Dermis blood vessel endothelial cell (primary cell): ENCODE measurements at regions not wholly inside any gene's neighbourhood (a gene's known extent, or its start where the extent isn't known, plus 50 kb on each side); places are given as distances from the start of the nearest gene placed in this dataset.
"Not testable (repeated sequence)": the region's sequence is repeated elsewhere in the genome, so short reads cannot be mapped to it uniquely, and the experiment has no call there.

Source experiments
- DNase-seq: peaks from one replicate; pipeline ENCODE4 v3.0.0; 2010

- peak; percentile 76 for DNase-seq
Measured at GRCh38 chr18:55763805-55764204, 175.8 kb upstream of the TCF4 start.

GRCh38 chr18:55763298-55763697, 175.3 kb upstream of the TCF4 start:
- DNase-seq, result peak; percentile 54

- DNase-seq, result no peak
Measured at GRCh38 chr18:55762424-55762823, 174.4 kb upstream of the TCF4 start.

DNA sequence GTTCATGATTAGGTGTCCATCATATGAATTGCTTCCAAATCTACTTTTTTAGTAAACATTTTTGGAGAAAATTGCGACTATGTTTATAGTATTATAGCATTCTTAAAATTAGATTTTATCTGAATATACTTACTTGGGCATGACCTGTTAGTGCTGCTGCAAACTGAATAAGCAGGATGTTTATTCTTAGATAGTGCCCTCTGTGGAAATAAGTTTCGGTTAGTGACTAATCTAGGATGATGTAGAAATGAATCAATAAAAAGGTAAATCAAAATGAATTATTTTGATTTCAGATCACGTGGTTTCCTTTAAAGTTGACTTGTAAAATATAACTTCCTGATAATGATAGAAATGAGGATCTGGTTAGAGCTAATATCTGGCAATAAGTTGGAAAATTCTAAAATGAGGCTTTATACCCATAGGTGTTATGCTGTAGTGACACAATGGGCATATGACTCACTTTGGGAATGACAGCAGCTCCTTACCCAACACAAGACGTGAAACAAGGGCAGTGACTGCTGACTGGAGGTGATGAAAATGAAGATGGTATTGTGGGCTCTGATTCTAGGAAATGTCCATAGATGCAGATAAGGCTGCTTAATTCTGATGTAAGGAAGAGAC, 165.8 kb upstream of the TCF4 start:
- DNase-seq, result peak; percentile 18

GRCh38 chr18:55751476-55751875, 163.5 kb upstream of the TCF4 start:
- no peak for DNase-seq

DNA sequence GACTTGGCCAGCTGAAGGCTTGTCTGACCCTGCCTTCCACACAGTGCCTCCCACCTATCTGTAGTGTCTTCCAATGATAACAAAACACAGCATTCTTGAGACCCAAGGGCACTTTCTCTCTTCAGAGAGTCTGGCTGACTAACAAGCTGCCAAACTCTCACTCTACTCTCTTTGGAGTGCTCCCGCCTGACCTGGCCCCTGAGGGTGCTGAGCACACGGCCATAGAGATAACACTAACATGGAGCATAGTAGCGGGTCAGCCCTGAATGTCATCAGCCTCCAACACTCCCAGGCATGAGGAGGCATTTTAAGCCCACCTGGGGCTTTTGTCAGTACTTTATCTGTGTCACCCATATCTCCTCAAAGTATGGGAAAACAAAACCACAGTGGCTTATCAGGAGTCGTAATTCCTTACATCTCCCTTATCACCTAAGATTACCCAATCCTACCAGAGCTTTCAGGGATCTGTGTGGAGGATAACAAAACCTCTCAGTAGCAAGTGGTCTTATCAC, 160.3 kb upstream of the TCF4 start:
- DNase-seq, result no peak

DNA sequence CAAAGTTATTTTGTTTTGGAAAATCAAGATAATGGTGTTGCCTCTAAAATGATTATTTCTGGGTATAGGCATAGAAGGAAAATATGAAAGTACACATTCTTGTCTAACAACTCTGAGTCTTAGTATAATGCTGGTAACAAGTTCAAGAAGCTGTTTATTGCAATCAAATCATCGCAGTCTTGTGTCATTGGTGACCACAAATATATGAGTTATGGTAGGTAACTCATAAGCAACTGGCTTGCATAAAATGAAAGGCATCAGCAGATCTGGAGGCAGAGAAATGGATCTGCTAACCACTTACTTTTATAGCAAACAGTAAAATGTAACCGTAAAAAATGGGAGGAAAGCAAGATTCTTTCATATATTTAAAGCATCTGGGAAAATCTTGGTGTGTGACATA, 156.2 kb upstream of the TCF4 start:
- DNase-seq, result no peak

GRCh38 chr18:55743736-55744135, 155.7 kb upstream of the TCF4 start:
- DNase-seq, result no peak

DNA sequence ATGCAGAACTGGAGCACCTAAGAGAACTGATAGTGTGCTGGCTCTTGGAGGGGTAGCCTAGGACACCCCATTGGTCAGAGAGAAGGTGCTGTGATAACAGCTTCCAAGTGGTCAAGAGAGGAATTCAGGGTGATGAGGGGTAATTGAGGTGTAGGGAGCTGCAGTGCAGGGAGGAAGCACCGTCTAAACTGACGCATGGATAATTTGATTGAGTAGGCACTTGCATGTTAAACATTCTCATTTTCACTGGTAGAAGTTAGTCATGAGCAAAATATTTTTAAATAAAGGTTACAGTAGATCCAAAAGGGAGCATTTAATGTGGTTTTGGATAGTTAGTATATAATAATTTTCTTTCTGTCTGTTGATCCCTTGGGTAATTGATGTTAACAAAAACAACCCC, 155.1 kb upstream of the TCF4 start:
- no peak for DNase-seq

- no peak for DNase-seq
Measured at GRCh38 chr18:55739488-55739887, 151.5 kb upstream of the TCF4 start.

DNA sequence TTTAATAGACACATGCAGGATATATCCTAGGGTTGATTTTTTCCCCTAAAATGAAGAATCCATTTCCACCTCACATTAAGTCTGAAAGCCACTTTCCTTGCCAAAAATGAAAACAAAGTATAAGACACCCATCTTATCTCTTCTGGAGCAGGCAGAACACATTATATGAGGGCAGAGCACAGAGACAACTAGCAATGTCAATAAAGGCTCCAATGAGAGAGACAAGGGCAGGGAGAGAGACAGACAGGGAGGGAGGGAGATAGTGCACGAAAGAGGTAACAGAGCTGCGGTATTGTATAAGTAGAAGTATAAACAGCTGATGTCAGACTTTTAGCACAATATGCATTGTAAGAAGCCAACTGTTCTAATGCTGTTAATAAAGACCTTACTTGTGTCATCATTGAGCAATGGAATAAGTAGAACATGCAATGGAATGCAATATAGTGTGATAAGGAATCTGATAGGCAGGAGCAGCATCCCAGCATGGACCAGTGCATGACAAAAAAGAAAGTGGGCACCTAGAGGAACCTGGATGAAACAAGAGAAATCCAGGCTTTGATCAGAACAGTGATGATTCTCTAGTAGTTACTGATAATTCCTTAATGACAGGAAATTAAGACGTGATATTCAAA, 150.6 kb upstream of the TCF4 start:
- no peak for DNase-seq

GRCh38 chr18:55737781-55738468, 149.9 kb upstream of the TCF4 start:
- DNase-seq, result no peak

DNA sequence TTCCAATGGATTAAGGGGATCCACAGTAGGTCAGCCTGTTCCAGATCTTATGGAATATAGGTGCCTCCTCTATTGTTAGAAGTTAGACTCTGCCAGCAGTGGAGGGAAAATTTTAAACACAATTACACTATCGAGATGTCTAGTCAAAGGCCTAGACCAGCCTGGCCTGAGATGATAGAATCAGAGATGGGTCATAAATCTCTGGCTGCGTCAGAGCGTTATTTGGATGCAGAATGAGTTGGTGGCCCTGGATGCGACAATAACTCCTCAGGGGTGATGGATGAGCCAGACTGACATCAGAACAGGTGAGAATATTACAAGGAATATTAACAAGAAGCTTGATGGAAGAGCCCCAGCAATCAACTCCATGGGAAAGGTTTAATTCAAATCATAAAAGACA, 149.3 kb upstream of the TCF4 start:
- DNase-seq, result no peak

- DNase-seq, result no peak
Measured at GRCh38 chr18:55735969-55736368, 148.0 kb upstream of the TCF4 start.

GRCh38 chr18:55735199-55735855, 147.3 kb upstream of the TCF4 start:
- peak; percentile 62 for DNase-seq

- DNase-seq, result peak; percentile 57
Measured at GRCh38 chr18:55732227-55733106, 144.5 kb upstream of the TCF4 start.

DNA sequence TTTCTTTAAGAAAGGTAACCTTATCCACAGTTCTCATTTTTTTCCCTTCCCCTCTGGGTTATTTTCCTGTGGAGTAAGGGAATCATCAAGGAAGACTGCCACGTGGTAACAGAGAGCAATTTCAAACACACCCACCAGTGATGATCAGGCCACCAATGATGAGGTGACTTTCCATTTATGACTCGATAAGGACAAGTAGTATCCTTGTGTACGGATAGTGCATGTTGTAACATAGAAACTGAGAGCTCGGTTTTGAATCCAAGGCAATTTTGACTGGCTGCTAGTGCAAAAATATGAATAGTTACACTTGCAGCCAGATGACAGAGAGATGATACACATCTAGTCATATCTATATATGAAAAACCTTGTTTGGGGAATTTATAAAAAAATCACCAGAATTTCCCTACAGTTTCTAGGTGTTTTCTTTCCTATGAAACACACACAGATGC, 143.6 kb upstream of the TCF4 start:
- DNase-seq, result peak; percentile 10

- not testable (repeated sequence) for DNase-seq
Measured at GRCh38 chr18:55721006-55721405, 133.0 kb upstream of the TCF4 start.

DNA sequence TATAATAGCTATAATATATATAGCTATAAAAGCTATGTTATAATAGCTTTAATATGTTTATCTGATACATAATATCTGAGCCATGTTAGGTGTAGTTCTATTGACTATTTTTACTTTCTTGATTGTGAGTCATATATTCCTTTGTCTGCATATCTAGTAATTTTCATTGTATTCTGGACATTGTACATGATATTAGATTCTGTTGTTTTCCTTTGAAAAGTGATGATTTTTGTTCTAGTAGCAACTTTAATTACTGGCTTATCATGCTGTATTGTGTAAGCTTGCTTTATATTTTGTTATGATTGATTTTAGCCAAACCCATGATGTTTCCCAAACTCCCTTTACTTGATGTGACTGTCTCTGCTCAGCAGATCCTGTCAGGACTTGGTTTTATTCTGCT, 125.7 kb upstream of the TCF4 start:
- no peak for DNase-seq

GRCh38 chr18:55706898-55707297, 118.9 kb upstream of the TCF4 start:
- no peak for DNase-seq

- no peak for DNase-seq
Measured at GRCh38 chr18:55699233-55699765, 111.3 kb upstream of the TCF4 start.

GRCh38 chr18:55696811-55697210, 108.8 kb upstream of the TCF4 start:
- DNase-seq, result no peak
